Spleen (tissue), 3 donors: ENCODE measurements at regions not wholly inside any gene's neighbourhood (a gene's known extent, or its start where the extent isn't known, plus 50 kb on each side); places are given as distances from the start of the nearest gene placed in this dataset.

ENCODE experiments used
- POLR2A ChIP-seq, 3 donors: fragments of 450-650 bp; IDR thresholded peaks; one replicate each; pipeline ENCODE4 v1.5.1; 2017; ENCODE audit warnings: antibody characterized with exemption in 3 of 3, mild to moderate bottlenecking in 1 of 3
- POLR2AphosphoS5 ChIP-seq, 3 donors: sonication (generic); formaldehyde crosslinking; IDR thresholded peaks; one replicate each; pipeline ENCODE4 v1.5.1; 2017; ENCODE audit warnings: antibody characterized with exemption in 3 of 3

DNA sequence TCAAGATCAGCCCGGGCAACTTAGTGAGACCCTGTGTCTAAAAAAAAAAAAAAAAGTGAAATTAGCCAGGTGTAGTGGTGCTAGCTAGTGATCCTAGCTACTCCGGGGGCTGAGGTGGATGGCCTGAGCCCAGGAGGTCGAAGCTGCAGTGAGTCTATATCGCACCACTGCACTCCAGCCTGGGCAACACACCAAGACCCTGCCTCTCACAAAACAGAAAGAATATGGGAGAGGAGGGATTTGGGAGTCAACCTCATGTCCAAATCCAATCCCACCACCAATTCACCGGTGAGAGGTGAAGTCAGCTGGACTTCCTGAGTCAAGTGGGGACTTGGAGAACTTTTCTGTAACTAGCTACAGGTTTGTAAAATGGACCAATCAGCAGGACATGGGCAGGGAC, 80.5 kb upstream of the MFGE8 start:
- TF ChIP-seq POLR2AphosphoS5 (IDR thresholded peaks at IDR 0.05) (no peak), POLR2A (IDR thresholded peaks at IDR 0.05) (no peak)
